Prostate gland (tissue), 2 donors: ENCODE measurements at regions not wholly inside any gene's neighbourhood (a gene's known extent, or its start where the extent isn't known, plus 50 kb on each side); places are given as distances from the start of the nearest gene placed in this dataset.

Source experiments
- POLR2A ChIP-seq: fragments of 450-650 bp; IDR thresholded peaks from one replicate; pipeline ENCODE4 v1.6.1; 2016; ENCODE audit warnings: antibody characterized with exemption, mild to moderate bottlenecking
- TF ChIP-seq, protein P1 (sequence below), 4 experiments: fragments of 200-600 bp in 2 of 4; fragments of 450-650 bp in 2 of 4; sonication (generic) in 2 of 4; IDR thresholded peaks; 1 replicate in 3 of 4; 2 replicates in 1 of 4; pipeline ENCODE4 v1.5.1; 2016 to 2019; ENCODE audit warnings: antibody characterized with exemption in 4 of 4, mild to moderate bottlenecking in 2 of 4, moderate library complexity in 2 of 4

DNA sequence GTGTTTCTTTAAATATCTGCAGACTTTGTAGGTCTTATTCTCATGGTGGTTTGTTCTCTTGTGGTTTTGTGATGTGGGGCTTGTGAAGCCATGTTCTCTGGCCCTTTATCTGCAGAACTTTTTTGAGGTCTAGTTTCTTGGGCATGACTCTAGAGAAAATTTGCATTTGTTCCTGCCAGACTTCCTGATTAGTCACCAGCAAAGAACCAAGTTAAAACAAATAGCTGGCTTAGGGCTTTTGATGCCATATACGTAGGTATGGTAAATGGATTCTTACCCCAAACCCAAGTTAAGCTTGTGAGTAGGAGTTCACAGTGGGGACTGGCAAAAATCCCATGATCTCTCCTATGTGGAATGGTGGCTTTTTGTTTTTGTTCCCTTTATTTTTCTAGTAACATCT is 68.7 kb upstream of the IRX3 start:
- no peak for TF ChIP-seq POLR2A
- TF ChIP-seq, protein P1, sequence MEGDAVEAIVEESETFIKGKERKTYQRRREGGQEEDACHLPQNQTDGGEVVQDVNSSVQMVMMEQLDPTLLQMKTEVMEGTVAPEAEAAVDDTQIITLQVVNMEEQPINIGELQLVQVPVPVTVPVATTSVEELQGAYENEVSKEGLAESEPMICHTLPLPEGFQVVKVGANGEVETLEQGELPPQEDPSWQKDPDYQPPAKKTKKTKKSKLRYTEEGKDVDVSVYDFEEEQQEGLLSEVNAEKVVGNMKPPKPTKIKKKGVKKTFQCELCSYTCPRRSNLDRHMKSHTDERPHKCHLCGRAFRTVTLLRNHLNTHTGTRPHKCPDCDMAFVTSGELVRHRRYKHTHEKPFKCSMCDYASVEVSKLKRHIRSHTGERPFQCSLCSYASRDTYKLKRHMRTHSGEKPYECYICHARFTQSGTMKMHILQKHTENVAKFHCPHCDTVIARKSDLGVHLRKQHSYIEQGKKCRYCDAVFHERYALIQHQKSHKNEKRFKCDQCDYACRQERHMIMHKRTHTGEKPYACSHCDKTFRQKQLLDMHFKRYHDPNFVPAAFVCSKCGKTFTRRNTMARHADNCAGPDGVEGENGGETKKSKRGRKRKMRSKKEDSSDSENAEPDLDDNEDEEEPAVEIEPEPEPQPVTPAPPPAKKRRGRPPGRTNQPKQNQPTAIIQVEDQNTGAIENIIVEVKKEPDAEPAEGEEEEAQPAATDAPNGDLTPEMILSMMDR (IDR thresholded peaks at IDR 0.05) = no peak
